ENCODE measurements at regions not wholly inside any gene's neighbourhood (a gene's known extent, or its start where the extent isn't known, plus 50 kb on each side); places are given as distances from the start of the nearest gene placed in this dataset.
"Not testable (repeated sequence)": the region's sequence is repeated elsewhere in the genome, so short reads cannot be mapped to it uniquely, and the experiment has no call there.

DNA sequence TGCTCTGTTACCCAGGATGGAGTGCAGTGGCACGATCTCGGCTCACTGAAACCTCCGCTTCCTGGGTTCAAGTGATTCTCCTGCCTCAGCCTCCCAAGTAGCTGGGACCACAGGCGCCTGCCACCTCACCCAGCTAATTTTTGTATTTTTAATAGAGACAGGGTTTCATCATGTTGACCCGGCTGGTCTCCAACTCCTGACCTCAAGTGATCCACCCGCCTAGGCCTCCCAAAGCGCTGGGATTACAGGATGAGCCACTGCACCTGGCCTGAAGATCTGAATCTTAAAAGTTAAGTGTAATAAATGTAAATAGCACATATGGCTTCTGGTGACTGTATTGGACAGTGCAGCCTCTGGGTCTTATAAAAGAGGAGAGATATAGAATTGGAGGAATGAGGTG lies 74.2 kb upstream of the NOX3 start:
- DNase-seq (ENCODE audit: low read depth in 2 of 2) = not testable (repeated sequence)

DNA sequence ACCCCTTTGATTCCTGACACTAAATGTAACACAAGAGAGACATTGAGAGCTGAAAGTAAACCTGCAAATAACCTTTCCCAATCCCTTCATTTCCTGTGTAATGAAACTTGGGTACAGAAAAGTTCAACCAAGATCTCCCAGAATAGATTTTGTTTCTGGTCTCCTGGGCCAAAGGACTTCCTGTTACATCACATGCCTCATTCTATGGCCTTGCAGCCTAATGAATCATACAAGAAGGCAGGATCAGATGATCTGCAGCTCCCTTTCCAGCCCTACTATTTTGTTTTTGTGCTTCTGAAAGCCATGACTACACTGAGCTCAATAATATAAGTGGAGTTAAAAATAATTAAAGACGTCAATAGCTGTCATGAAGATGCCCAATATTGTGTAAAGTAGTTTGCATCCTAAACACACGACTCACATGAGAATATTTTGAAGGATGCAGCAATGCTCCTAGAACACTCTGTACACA lies 73.4 kb upstream of the NOX3 start:
- DNase-seq (ENCODE audit: low read depth in 2 of 2) = no peak

DNA sequence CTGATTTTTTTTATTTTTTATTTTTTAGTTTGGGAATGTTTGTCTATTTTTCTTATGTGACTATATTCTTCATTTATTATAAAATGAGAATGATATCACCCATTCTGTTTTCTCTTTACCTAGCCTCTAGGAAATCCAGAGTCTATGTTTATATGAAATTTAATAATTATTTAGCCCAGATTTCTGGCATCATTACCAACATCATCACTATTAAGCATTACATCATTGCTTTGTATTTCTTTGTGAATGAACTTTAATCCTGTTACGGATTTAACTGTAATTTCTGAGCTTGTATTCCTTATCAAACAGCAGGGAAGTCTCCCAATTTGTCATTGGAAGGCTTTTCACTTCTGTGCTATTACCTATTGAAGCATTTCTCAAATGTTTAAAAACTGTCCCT lies 72.7 kb upstream of the NOX3 start:
- DNase-seq (ENCODE audit: low read depth in 2 of 2) = no peak

DNA sequence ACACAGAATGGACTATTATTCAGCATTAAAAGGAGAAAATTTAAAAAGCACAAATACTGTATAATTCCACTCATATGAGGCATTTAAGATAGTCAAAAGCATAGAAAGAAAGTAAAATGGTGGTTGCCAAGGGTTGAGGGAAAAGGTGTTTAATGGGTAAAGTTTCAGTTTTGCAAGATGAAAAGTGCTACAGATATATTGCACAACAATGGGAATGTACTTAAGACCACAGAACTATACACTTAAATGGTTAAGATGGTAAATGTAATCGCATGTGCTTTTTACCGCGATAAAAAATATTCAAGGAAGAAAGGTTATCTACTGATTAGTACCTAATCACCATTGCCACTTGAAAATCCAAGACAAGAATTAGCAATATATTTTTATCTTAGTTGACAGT lies 71.8 kb upstream of the NOX3 start:
- DNase-seq (ENCODE audit: low read depth in 2 of 2) = no peak

DNA sequence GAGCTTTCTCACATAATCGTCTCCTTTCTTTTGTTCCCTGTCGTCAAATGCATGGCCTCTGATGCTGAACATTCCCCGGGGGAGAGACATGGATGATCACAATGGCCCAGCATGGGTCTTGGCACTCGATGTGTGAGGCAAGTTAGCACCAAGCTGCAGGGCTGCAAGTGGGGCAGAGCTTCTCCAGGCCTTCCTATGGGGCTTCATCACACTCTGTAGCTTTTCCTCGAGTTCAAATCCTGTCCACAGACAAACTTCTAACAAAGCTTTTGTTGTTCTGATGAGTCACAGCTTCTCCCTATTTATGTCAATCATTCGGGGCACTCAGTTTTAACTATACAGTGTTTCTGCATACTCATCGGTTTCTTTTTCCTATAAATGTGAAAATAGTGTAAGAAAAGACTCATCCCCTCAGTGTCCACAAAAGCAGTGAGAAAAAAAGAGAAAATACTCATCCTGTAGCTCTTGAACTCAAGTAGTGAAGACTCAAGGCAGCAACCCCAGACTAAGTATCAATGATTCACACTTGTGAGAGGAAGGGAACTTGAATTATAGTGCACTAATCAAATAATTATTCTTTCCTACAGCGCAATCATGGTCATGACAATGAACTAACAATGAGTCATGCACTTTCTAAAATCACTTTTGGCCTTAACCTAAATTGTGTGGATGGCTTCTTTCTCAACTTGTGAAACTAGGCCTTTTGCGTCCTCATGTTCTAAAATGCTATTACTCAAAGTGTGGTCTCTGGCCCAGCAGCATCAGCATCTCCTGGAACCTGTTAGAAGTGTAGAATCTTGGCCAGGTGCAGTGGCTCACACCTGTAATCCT lies 68.4 kb upstream of the NOX3 start:
- no peak for DNase-seq (ENCODE audit: low read depth in 2 of 2)

DNA sequence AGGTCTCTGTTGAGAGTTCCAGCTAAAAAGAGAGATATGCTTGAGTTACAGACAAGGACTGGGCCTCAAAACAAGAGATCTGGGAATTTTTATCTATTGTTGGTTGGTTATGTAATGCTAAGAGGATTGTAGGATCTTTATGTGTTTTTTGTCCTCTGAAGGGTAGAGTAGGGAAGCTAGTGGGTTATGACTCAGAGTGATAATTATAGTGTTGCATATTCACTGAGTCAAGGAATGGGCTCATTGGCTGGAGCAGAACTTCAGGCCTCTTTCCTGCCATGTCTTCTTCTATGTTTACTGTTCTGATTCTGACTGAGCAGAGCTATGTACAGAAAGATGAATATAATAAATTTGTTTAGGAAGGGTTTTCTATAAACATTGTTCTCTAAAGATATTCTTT lies 66.1 kb upstream of the NOX3 start:
- no peak for DNase-seq (ENCODE audit: low read depth in 2 of 2)

DNA sequence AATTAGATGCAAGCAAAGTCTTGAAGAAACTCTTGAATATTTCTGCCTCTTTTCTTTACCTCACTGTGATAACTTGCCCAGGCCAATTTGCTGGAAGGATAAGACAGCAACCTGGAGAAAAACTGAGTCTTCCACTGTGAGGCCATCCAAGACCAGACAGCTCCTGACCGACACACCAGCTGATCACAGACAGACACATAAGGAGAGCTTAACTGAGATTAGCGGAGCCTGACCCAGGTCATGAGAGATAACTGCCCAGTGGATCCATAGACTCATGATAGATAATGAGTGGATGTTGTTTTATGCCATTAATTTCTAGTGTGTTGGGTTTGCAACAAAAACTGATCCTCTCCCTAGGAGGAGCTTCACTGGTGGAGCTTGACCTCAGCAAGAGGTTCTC lies 64.4 kb upstream of the NOX3 start:
- no peak for DNase-seq (ENCODE audit: low read depth in 2 of 2)

DNA sequence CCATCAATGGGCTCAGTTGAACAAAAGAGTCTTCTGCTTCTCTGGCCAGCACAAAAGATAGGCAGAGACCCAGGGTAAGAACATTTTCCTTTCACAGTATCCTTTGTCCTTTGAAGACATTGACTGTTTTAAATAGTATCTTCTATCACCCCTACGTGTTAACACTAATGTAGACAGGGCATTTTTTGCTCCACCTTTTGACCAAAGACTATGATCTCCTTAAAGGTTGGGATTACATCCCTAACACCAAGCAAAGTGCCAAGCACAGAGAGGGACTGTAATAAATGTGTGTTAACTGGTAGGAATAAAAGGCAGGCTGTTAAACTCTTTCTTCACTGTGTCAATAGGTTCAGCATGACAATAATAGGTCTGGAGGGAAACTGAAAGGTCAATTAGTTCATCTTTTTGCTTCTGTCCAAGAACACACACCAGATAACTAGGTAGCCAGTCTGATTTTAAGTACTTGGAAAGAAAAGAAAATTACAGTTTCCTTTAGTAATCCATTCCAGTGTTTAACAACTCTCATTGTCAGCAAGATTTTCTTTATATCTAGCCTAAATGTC lies 63.6 kb upstream of the NOX3 start:
- DNase-seq (ENCODE audit: low read depth in 2 of 2) = no peak

DNA sequence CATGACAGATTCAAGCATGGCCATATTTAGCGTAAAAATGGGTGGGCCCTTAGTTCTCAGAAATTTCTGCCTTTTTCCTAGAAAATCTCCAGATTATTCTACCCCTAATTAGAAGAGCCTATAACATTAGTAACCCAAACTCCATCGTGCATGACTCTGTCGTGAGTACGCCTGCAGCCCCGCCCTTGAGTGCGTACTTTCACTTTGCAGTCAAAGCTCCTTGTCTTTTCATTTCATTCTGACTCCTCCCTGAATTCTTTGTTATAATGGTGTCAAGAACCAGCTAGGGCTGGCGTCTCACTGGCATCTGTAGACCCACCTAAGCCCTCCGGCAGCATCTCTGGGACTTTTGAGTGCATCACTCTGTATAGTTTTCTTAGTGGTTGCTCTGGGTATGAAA lies 61.7 kb upstream of the NOX3 start:
- DNase-seq (ENCODE audit: low read depth in 2 of 2) = no peak

DNA sequence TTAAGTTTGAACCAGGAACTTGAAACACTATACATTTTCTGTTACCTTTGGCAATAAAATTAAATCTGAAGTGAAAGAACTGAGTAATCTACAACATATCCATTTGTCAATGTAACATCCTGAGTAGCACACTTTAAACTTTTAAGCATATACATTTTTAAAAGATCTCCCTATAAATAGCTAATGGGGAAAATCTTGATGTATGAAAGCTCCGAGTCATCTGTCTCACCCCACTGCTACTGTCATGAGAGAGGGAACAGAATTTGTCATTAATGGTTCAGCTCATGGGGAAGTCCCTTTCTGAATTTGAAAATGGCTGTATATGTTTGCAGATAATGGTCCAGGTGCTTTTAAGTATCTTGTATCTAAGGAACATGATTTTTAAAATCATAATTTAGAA lies 55.2 kb upstream of the NOX3 start:
- DNase-seq (ENCODE audit: low read depth in 2 of 2) = no peak

DNA sequence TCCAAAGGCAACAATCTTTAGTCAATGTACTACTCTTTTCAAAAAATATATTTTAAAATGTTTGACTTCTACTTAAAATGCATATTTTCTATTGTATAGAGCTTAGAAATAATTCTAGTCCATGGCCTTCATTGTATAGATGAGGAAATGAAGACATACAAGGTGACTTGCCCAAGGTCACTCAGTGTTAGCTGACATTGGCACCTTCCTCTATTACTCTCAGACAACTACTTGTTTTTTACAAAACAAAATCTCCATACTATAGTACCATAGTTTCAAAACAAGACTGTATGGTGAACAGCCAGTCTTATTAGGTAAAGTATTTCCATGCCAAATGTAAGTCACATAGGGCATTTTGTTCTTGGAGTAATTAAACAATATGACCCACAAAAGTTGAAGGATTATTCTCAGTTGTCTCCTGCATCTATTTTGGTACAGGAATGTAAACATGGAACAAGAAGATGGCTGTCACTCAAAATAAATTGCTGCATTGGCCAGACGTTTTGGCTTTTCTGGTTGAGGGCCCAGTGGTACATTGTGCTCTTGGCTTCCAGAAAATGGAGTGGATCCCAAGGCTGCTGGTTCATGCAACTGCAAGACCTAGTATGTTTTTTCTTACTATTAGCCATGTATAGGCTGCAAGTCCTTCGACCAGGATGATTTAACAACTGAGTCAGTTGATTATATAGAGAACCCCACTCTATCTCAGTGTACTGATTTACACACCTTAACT lies 54.3 kb upstream of the NOX3 start:
- no peak for DNase-seq (ENCODE audit: low read depth in 2 of 2)

DNA sequence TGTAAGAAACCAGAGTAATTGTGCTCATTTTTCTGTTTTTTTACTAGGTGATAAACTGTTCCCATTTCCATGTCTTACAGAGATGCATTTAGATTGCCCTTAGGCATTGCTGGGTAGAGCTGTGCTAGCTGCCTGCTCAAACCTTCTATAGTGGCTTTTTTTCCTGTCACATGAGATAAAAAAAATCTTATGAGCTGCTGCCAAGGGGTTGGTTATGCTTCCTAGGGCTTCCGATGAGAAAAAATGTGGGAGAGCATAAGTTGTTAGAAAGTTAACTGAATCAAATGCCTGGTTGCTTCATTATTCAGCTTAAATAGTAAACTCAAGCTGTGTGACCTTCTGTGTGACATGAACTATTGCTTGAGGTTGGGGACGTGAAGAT lies 50.0 kb upstream of the NOX3 start:
- no peak for DNase-seq (ENCODE audit: low read depth in 2 of 2)
